MM.1S (cell line): ENCODE measurements at regions not wholly inside any gene's neighbourhood (a gene's known extent, or its start where the extent isn't known, plus 50 kb on each side); places are given as distances from the start of the nearest gene placed in this dataset.

ENCODE experiments used
- DNase-seq: peaks from one replicate; pipeline ENCODE4 v3.0.0-alpha.2; 2015
- H2AFZ ChIP-seq: fragments of 300-600 bp; sonication (generic); 2 replicates; pipeline ENCODE4 v1.6.0; 2016; ENCODE audit warnings: antibody characterized with exemption, low read length
- H3F3A ChIP-seq: fragments of 300-600 bp; sonication (generic); 2 replicates; pipeline ENCODE4 v1.6.1; 2016; ENCODE audit warnings: mild to moderate bottlenecking, antibody characterized with exemption, low read length, moderate library complexity, mixed read lengths; ENCODE audit not compliant: insufficient read depth
- H3K27ac ChIP-seq: fragments of 300-600 bp; sonication (generic); 2 replicates; pipeline ENCODE4 v1.5.1; 2016; ENCODE audit warnings: mild to moderate bottlenecking, low read length
- H3K27me3 ChIP-seq: fragments of 300-600 bp; sonication (generic); replicated peaks from 2 replicates; pipeline ENCODE4 v1.6.0; 2016; ENCODE audit warnings: low read length; ENCODE audit not compliant: insufficient read depth
- H3K36me3 ChIP-seq: fragments of 300-600 bp; sonication (generic); replicated peaks from 2 replicates; pipeline ENCODE4 v1.6.1; 2016; ENCODE audit warnings: mild to moderate bottlenecking, low read length, mixed read lengths; ENCODE audit not compliant: insufficient read depth
- H3K4me1 ChIP-seq: fragments of 300-600 bp; sonication (generic); 2 replicates; pipeline ENCODE4 v1.6.1; 2016; ENCODE audit warnings: low read length, mixed read lengths
- H3K4me2 ChIP-seq: fragments of 300-600 bp; sonication (generic); 2 replicates; pipeline ENCODE4 v1.6.0; 2016; ENCODE audit warnings: low read depth, low read length
- H3K4me3 ChIP-seq: fragments of 300-600 bp; sonication (generic); 2 replicates; pipeline ENCODE4 v1.5.1; 2016; ENCODE audit warnings: low read length, mixed read lengths
- H3K79me2 ChIP-seq: fragments of 300-600 bp; sonication (generic); 2 replicates; pipeline ENCODE4 v1.6.1; 2016; ENCODE audit warnings: mixed run types, low read length, mixed read lengths
- H3K9ac ChIP-seq: fragments of 300-600 bp; sonication (generic); 2 replicates; pipeline ENCODE4 v1.6.1; 2016; ENCODE audit warnings: low read length, mixed read lengths
- H3K9me2 ChIP-seq: fragments of 300-600 bp; sonication (generic); replicated peaks from 2 replicates; pipeline ENCODE4 v1.6.1; 2016; ENCODE audit warnings: mild to moderate bottlenecking, low read length, mixed read lengths; ENCODE audit not compliant: insufficient read depth
- H3K9me3 ChIP-seq: fragments of 300-600 bp; sonication (generic); replicated peaks from 2 replicates; pipeline ENCODE4 v1.6.1; 2016; ENCODE audit warnings: mild to moderate bottlenecking, low read length, mixed read lengths; ENCODE audit not compliant: insufficient read depth
- H4K20me1 ChIP-seq: fragments of 300-600 bp; sonication (generic); 2 replicates; pipeline ENCODE4 v1.6.1; 2016; ENCODE audit warnings: mild to moderate bottlenecking, low read length, moderate library complexity, mixed read lengths; ENCODE audit not compliant: insufficient read depth
- EZH2 ChIP-seq: fragments of 300-600 bp; sonication (generic); optimal IDR thresholded peaks from 2 replicates; pipeline ENCODE3; 2017; ENCODE audit warnings: low read depth, mild to moderate bottlenecking, antibody characterized with exemption, low read length, mixed read lengths
- EZH2phosphoT487 ChIP-seq: fragments of 300-600 bp; sonication (generic); IDR thresholded peaks from 2 replicates; pipeline ENCODE4 v1.6.1; 2018; ENCODE audit warnings: antibody characterized with exemption, low read length
- TF ChIP-seq, protein P1 (sequence below): fragments of 300-600 bp; sonication (generic); IDR thresholded peaks from 2 replicates; pipeline ENCODE4 v1.5.1; 2016; ENCODE audit warnings: antibody characterized with exemption, low read length, mixed read lengths

DNA sequence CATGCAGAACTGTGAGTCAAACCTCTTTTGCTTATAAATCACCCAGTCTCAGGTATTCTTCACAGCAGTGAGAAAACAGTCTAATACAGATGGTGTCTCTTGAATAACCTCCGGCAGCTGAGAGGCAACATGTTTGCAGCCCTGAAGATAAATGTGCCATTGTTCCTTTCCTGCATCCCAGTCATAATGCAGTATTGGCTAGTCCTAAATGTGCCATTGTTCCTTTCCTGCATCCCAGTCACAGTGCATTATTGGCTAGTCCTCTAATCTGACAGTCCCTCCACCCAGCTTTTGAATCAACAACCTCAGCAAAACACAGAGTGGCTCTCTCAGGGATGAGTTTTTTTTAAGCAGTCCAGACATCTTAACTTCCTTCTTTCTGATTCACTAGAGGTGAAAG, 550.7 kb downstream of the RIT2 start:
- Histone ChIP-seq H3K4me2 (no peak overlapping the region), H2AFZ (no peak overlapping the region), H3K9me3 (no peaks in the 10 kb centered on the region), H3K4me3 (no peak overlapping the region), H3K4me1 (no peaks in the 10 kb centered on the region), H3K27me3 (no peaks in the 10 kb centered on the region), H3K9ac (no peak overlapping the region), H3K9me2 (no peaks in the 10 kb centered on the region), H4K20me1 (no peaks in the 10 kb centered on the region), H3K36me3 (no peaks in the 10 kb centered on the region), H3F3A (no peaks in the 10 kb centered on the region), H3K27ac (no peak overlapping the region), H3K79me2 (no peaks in the 10 kb centered on the region)
- no peak for TF ChIP-seq EZH2phosphoT487
- TF ChIP-seq EZH2 = no peak
- TF ChIP-seq, protein P1, sequence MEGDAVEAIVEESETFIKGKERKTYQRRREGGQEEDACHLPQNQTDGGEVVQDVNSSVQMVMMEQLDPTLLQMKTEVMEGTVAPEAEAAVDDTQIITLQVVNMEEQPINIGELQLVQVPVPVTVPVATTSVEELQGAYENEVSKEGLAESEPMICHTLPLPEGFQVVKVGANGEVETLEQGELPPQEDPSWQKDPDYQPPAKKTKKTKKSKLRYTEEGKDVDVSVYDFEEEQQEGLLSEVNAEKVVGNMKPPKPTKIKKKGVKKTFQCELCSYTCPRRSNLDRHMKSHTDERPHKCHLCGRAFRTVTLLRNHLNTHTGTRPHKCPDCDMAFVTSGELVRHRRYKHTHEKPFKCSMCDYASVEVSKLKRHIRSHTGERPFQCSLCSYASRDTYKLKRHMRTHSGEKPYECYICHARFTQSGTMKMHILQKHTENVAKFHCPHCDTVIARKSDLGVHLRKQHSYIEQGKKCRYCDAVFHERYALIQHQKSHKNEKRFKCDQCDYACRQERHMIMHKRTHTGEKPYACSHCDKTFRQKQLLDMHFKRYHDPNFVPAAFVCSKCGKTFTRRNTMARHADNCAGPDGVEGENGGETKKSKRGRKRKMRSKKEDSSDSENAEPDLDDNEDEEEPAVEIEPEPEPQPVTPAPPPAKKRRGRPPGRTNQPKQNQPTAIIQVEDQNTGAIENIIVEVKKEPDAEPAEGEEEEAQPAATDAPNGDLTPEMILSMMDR = no peak
- no peak for DNase-seq

DNA sequence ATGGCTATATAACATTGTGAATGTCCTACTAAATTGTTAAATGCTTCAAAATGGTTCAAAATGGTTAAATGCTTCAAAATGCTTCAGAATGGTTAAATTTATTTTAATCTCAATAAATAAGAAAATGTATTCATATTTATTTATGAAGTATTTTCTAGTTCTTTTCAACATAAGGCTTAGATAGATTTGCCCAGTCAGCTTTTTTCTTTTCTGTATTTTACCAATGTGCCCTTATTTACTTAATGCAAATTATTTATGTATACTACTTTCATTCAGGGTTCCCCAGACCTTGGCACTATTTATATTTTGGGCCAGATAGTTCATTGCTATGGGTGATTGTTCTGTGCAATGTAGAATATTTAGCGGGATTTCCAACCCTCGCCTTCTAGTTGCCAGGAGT, 546.7 kb downstream of the RIT2 start:
- Histone ChIP-seq H3K27me3 (no peaks in the 10 kb centered on the region), H3K27ac (no peak overlapping the region), H3K9me2 (no peaks in the 10 kb centered on the region), H3K9me3 (no peaks in the 10 kb centered on the region), H2AFZ (no peak overlapping the region), H3K36me3 (no peaks in the 10 kb centered on the region), H3K9ac (no peak overlapping the region), H4K20me1 (no peaks in the 10 kb centered on the region), H3K4me2 (no peak overlapping the region), H3F3A (no peaks in the 10 kb centered on the region), H3K4me1 (no peaks in the 10 kb centered on the region), H3K4me3 (no peak overlapping the region), H3K79me2 (no peaks in the 10 kb centered on the region)
- no peak for DNase-seq
- TF ChIP-seq EZH2 (no peak), EZH2phosphoT487 (no peak)
- TF ChIP-seq, protein P1 = no peak

DNA sequence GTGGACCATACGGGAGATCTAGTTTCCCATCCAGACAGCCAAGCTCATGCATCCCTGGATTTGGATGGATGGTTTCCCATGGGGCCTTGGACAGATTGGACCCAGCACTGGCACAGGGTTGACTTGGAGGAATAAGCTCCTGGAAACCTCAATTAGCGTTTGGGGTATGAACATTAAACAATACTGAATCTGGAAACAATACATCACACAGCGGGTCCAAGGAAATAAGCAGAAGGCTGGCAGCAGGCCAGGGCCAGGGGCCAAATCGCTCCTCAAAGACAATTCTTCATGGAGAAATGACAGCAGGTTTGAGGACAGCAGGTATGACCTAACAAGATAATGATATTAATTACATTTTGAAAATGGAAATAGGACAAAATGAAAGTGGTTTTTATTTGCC, 540.6 kb downstream of the RIT2 start:
- H3F3A ChIP-seq = no peaks in the 10 kb centered on the region
- no peak overlapping the region for H3K4me2 ChIP-seq
- no peaks in the 10 kb centered on the region for H4K20me1 ChIP-seq
- DNase-seq = no peak
- H3K9me3 ChIP-seq = no peaks in the 10 kb centered on the region
- no peaks in the 10 kb centered on the region for H3K36me3 ChIP-seq
- H3K9ac ChIP-seq = no peak overlapping the region
- TF ChIP-seq, protein P1 = no peak
- no peaks in the 10 kb centered on the region for H3K9me2 ChIP-seq
- H3K27me3 ChIP-seq = no peaks in the 10 kb centered on the region
- no peak overlapping the region for H3K27ac ChIP-seq
- H3K4me1 ChIP-seq = no peaks in the 10 kb centered on the region
- no peak overlapping the region for H2AFZ ChIP-seq
- no peaks in the 10 kb centered on the region for H3K79me2 ChIP-seq
- H3K4me3 ChIP-seq = no peak overlapping the region

DNA sequence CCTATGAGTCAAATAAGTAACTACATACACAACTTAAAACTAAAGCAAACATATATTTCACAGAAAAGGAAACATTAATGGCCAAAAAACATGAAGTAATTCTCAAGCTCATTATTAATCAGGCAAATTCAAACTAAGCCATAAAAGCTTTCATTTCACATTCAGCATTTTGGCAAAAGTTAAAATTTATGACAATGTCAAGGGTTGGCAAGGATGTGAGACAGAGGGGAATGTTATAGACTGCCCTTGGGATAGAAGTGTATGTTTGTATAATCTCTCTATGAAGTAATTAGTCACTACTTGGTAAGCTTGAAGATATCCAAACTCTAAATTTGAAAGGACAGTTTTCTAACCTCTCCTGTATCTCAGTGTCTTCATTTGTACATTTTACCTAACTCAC, 539.4 kb downstream of the RIT2 start:
- H3K9me3 ChIP-seq = no peaks in the 10 kb centered on the region

More for the DNA sequence above, 539.4 kb downstream of the RIT2 start:
- Histone ChIP-seq H3K4me1 (no peaks in the 10 kb centered on the region), H2AFZ (no peak overlapping the region), H3F3A (no peaks in the 10 kb centered on the region), H3K4me3 (no peak overlapping the region), H3K9ac (no peak overlapping the region), H4K20me1 (no peaks in the 10 kb centered on the region), H3K36me3 (no peaks in the 10 kb centered on the region), H3K27me3 (no peaks in the 10 kb centered on the region), H3K27ac (no peak overlapping the region), H3K4me2 (no peak overlapping the region), H3K79me2 (no peaks in the 10 kb centered on the region), H3K9me2 (no peaks in the 10 kb centered on the region)
- no peak for TF ChIP-seq EZH2
- TF ChIP-seq, protein P1 = no peak
- TF ChIP-seq EZH2phosphoT487 = no peak
- DNase-seq = no peak
